CD1c-positive myeloid dendritic cell (primary cell): ENCODE measurements at regions not wholly inside any gene's neighbourhood (a gene's known extent, or its start where the extent isn't known, plus 50 kb on each side); places are given as distances from the start of the nearest gene placed in this dataset.

Experiments
- DNase-seq: peaks from one replicate; pipeline ENCODE4 v3.0.0-alpha.2; 2016; ENCODE audit errors: extremely low spot score

GRCh38 chr11:27287205-27287604 is 75.8 kb downstream of the CCDC34 start:
- DNase-seq = no peak

- DNase-seq = no peak
Measured at GRCh38 chr11:27285761-27286160, 77.3 kb downstream of the CCDC34 start.

GRCh38 chr11:27282806-27283205 is 80.2 kb downstream of the CCDC34 start:
- no peak for DNase-seq

- DNase-seq = no peak
Measured at GRCh38 chr11:27281740-27282590, 81.0 kb downstream of the CCDC34 start.

GRCh38 chr11:27281276-27281675 is 81.7 kb downstream of the CCDC34 start:
- DNase-seq = no peak

GRCh38 chr11:27280140-27280539 is 82.9 kb downstream of the CCDC34 start:
- DNase-seq = no peak

- no peak for DNase-seq
Measured at GRCh38 chr11:27279460-27279859, 83.6 kb downstream of the CCDC34 start.

GRCh38 chr11:27277843-27278242 is 85.2 kb downstream of the CCDC34 start:
- DNase-seq = no peak

- DNase-seq = no peak
Measured at GRCh38 chr11:27276141-27276540, 86.9 kb downstream of the CCDC34 start.

- no peak for DNase-seq
Measured at GRCh38 chr11:27274854-27275395, 88.1 kb downstream of the CCDC34 start.

- DNase-seq = no peak
Measured at GRCh38 chr11:27266125-27266524, 96.9 kb downstream of the CCDC34 start.

GRCh38 chr11:27263986-27264385 is 99.0 kb downstream of the CCDC34 start:
- DNase-seq = no peak

GRCh38 chr11:27263046-27263445 is 100.0 kb downstream of the CCDC34 start:
- no peak for DNase-seq

- no peak for DNase-seq
Measured at GRCh38 chr11:27255447-27255828, 107.6 kb downstream of the CCDC34 start.

- DNase-seq = no peak
Measured at GRCh38 chr11:27254744-27255446, 108.1 kb downstream of the CCDC34 start.

- no peak for DNase-seq
Measured at GRCh38 chr11:27253224-27253623, 109.8 kb downstream of the CCDC34 start.

GRCh38 chr11:27250867-27251665 is 111.9 kb downstream of the CCDC34 start:
- no peak for DNase-seq

GRCh38 chr11:27248576-27249509 is 114.2 kb downstream of the CCDC34 start:
- no peak for DNase-seq

GRCh38 chr11:27247660-27248059 is 115.4 kb downstream of the CCDC34 start:
- DNase-seq = no peak

- no peak for DNase-seq
Measured at GRCh38 chr11:27246925-27247324, 116.1 kb downstream of the CCDC34 start.

- no peak for DNase-seq
Measured at GRCh38 chr11:27244900-27245299, 118.1 kb downstream of the CCDC34 start.
